ENCODE measurements at regions not wholly inside any gene's neighbourhood (a gene's known extent, or its start where the extent isn't known, plus 50 kb on each side); places are given as distances from the start of the nearest gene placed in this dataset.
"Not testable (repeated sequence)": the region's sequence is repeated elsewhere in the genome, so short reads cannot be mapped to it uniquely, and the experiment has no call there.

DNA sequence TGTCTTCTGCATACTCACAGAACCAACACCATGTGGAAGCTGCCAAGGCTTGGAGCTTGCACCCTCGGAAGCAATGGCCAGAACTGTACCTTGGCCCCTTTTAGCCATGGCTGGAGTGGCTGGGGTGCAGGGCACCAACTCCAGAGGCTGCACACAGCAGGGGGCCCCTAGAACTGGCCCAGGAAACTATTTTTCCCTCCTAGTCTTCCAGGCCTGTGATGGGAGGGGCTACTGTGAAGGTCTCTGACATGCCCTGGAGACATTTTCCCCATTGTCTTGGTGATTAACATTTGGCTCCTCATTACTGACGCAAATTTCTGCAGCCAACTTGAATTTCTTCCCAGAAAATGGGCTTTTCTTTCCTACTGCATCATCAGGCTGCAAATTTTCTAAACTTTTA is 248.6 kb upstream of the RHOBTB1 start:
- ATAC-seq; DNase-seq (ENCODE audit: low spot score): not testable (repeated sequence)

DNA sequence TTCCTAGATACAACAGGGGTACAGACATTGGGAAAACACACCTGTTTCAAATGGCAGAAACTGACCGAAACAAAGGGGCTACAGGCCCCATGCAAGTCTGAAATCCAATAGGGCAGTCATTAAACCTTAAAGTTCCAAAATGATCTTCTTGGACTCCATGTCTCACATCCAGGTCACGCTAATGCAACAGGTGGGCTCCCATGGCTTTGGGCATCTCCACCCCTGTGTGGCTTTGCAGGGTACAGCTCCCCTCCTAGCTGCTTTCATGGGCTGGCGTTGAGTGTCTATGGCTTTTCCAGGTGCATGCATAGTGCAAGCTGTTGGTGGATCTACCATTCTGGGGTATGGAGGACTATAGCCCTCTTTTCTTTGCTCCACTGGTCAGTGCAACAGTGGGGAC is 248.1 kb upstream of the RHOBTB1 start:
- no peak for ATAC-seq
- DNase-seq (ENCODE audit: low spot score), result no peak

DNA sequence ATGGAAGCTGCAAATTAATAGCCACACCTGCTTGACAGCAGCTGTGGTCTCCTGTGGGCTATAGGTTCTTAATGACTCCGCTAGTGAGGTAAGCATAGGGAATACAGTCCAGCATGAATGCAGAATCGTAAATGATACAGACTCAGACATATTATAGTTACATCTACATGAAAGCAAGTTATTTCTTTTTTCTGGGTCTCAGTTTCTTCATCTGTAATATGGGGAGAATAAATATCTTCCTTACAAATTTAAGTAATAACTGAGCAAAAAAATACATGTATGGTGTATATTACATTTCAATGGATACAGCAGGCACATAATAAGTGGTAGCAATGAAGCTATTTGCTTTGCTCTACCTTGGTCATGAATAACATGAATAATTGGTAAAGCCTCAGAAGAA is 245.9 kb upstream of the RHOBTB1 start:
- DNase-seq (ENCODE audit: low spot score) (no peak), ATAC-seq (no peak)

DNA sequence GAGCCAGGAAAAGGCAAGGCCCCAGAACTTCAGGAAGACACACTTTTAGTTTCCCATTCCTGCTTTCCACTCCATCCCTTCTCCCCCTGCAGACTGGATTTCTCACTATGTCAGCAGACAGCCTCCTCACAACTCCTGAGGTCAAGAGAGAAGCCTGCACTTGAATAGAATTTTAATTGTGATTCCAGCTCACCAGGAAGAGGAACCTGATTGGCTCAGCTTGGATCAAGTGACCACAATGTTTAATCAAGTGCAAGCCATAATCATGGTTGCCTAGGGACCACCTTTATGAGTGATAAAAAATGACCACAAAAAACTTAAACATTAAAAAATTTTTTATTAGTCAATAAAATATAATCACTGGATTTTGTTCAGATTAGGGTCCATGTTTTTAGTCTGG is 244.7 kb upstream of the RHOBTB1 start:
- ATAC-seq (no peak), DNase-seq (ENCODE audit: low spot score) (no peak)

DNA sequence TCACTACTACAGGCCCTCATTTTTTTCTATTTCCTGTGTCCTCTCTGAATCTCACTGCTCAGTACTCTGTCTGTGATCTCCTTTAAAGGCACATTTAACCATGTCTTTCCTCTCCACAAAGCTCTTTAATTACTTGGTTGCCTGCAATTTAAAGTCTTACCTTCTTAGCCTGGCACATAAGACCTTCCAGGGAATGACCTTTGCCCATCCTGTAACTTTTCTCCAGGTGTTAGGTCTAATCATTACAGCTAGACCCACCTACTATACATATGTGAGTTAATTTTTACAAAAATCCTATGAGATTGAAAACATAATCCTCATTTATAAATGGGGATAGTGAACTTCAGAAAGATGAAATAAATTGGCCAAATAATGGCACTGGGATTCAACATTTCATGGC is 244.1 kb upstream of the RHOBTB1 start:
- DNase-seq (ENCODE audit: low spot score) (no peak), ATAC-seq (no peak)

DNA sequence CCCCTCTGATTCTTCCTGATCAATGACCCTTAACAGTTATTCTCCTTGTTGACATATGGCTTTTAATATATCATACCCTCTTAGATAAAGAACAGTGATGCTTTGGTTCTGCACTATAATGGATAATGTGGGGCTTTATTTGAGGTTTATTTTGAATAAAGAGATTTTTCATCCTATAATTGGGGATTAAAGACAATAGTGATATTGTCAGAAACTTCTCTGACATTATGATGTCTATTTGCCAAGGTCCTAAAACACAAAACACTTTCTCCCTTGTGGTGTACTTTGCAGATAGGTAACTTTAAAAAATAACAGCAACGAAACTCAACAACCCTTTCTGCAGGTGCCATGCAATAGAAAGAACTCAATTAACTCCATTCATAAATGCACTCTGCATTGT is 243.6 kb upstream of the RHOBTB1 start:
- no peak for ATAC-seq
- no peak for DNase-seq (ENCODE audit: low spot score)

DNA sequence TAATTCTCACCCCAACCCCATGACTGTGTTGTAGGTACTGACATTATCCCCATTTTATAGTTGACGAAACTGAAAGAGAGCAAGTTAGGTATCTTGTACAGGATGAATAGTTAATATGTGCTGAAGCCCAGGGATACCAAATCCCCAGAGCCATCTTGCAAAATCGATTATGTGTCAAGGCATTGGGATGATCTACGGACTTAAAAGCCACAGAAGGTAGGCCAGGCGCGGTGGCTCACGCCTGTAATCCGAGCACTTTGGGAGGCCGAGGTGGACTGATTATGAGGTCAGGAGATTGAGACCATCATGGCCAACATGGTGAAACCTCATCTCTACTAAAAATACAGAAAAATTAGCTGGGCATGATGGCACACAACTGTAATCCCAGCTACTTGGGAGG is 242.4 kb upstream of the RHOBTB1 start:
- DNase-seq (ENCODE audit: low spot score) (no peak), ATAC-seq (no peak)

DNA sequence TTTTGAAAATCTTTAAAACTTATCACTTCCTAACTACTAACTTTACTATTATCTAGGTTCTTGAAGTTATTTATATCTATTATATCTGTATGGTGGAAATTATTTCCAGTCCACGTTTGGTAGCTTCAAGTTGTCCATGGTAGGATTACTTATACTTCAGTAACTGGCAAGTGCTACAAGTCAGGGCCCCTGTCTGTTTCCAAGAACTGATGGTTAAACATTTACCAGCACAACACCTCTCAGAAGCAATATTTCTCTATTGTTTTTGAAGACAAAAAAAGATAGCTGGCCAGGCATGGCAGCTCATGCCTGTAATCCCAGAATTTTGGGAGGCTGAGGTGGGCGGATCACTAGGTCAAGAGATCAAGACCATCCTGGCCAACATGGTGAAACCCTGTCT is 240.4 kb upstream of the RHOBTB1 start:
- no peak for ATAC-seq
- no peak for DNase-seq (ENCODE audit: low spot score)

DNA sequence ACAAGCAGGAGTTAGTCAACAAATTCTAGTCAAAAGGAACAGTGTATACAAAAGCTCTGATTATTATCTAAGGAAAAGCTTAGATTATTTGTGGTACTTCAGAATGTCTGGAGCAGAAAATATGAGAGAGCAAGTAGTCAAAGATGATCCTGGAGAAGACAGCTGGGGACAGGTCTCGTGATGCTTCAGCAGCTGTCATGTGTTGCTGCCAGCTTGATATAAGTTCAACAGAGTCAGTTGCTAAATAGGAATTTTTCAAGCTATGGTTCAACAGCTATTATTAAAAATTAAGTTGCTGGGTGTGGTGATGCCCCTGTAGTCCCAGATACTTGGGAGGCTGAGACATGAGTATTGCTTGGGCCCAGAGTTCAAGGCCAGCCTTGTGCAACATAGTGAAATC is 240.0 kb upstream of the RHOBTB1 start:
- DNase-seq (ENCODE audit: low spot score) (no peak), ATAC-seq (no peak)

DNA sequence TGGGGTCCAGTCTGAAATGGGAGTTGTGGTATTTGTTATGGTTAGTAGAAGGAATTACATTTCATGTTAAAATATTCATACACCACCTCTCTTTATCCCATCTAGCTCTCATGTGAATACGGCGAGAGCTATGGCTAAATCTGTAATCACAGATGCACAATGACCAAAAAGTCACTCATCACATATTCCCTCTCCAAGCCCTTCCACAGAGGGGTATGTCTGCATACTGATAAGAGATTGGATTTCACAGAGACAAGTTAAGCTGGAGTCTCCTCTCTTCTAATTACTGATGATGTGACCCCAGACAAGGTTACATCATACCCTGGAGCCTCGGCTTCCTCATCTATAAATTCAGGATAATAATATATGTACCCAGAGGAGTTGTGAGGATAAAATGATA is 237.8 kb upstream of the RHOBTB1 start:
- DNase-seq (ENCODE audit: low spot score) (no peak), ATAC-seq (no peak)

DNA sequence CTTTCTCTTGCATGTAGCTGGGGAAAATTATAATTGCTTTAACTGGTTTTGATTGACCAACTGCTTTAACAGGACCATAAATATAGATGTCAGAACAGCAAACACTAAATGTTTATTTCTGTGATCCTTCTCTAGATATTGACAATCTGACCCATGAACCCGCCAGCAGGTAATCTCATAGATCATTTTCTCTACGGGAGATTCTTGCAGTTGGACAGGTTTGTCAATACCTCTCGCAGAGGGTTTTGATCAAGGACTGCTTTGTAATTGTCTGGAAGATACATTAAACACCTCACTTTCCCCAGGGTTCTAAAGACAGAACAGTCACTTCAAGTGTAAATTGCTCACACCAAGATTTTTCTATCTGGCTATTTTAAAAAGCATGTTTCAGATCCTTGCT is 235.8 kb upstream of the RHOBTB1 start:
- ATAC-seq (no peak), DNase-seq (ENCODE audit: low spot score) (no peak)

DNA sequence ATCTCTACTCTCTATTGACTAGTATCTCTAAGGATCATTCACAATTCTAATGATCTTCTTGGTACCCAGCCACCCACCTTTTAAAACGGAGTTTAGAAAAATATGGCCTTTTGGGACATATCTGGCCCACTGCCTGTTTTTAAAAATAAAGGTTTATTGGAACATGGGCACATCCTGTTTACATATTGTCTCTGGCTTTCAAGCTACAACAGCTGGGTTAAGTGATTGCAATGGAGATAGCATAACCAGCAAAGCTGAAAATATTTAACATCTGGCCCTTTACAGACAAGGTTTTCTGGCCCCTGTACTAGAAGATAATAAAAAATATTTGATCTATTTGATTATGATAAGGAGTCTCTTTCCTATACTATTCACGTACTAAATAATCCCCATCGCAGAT is 232.4 kb upstream of the RHOBTB1 start:
- ATAC-seq (no peak), DNase-seq (ENCODE audit: low spot score) (no peak)

DNA sequence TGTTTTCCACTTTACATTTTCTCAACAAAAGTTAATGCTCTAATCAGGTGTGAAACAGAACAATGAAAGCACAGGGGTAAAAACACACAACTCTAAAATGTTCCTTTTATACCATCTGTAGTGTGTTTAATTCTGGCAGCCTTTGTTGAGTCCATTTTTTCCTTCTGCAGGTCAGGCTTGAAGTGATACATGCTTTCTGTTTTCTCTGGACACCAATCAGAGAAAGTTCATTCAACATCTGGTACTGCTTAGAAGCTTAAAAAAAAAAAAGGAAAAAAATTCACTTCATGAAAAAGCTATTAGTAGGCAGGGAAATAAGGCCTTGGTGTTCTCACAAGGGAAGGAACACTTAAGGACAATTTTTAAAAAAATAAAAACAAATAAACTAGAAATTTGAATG is 231.3 kb upstream of the RHOBTB1 start:
- no peak for ATAC-seq

DNA sequence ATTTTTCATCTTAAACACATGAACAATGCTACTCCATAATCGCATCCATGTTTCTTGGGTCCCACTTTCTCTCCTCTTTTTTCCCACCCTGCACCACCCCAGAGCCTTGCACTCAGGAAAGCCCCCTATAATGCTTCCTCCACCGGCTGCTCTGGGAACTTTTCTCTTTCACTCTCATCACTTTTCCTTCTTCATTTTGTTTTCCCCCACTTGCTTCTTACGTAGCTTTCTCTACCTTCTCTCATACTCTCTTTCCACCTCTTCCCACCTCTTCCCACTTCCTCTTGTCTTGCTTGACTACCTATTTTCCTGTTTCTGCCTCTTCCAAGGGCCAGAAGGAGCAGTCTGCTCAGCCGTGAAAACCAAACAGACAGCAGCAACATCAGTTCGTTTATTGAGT is 229.5 kb upstream of the RHOBTB1 start:
- ATAC-seq, result no peak
- DNase-seq (ENCODE audit: low spot score), result no peak

More for the DNA sequence above, 231.3 kb upstream of the RHOBTB1 start:
- DNase-seq (ENCODE audit: low spot score), result no peak

DNA sequence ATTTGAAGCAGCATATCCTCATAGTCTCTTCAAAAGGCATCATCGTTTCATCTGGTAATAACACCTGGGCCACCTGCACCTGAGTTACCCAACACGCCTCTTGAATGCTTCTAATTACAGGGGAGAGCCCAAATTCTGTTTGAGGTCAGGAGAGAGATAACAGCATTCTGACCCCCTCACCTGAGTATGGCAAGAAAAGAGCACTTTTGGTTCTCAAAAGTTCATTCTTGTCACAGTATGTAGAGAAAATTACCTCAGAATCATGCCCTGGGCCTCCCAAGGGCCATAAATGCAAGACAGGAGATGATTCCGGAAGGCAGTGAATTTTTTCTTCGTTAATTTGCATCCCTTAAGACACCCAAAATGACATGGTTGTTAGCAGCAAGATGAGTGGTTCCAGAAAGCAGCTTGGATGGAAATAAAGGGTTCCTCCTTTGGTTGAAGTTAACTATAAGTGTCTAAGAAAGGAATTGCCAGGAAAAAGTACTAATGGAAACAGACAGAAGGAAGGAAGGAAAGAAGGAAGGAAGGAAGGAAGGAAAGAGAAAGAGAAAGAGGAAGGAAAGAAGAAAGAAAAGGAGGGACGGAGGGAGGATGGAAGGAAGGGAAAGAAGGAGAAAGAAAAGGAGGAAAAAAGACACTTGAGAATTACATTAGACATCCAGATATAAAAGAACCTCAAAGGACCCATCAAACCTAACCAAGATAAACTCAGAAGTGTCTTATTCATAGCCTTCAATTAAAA is 228.4 kb upstream of the RHOBTB1 start:
- DNase-seq (ENCODE audit: low spot score), result no peak
- no peak for ATAC-seq

DNA sequence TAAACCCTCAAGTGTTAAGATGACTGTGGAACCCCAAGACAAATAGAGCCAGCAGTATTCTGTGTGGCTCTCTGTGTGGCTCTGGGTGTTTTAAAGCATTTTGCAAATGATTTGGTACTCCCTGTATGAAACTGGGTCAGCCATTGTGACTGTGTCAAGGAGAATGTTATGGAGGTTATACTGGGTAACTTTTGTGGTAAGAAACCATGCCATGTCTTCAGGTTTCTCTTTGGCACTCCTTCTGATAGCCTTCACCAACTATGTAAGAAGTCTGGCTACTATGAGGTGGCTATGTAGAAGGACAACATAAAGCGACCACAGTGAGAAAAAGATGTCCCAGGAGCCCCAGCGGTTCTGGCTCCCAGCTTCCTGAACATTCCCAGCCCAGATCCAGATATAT is 226.6 kb upstream of the RHOBTB1 start:
- DNase-seq (ENCODE audit: low spot score), result no peak
- no peak for ATAC-seq

DNA sequence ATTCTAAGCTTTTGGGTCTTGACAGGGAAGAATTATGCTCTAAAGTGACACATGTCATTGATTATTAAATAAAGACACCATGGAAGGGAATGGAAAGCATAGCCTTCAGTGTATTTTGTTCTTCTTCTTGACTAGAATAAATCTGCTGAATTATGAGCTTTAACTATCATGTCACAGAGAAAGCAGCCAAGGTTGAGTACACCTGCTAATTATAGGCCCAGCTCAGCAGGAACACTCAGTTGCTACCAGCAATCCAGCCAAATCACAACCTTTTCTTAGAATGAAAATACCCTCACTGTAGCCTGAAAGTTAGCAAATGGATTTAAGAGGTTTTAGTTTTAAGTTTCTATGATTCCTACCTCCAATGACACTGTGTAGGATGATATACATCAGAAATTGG is 225.3 kb upstream of the RHOBTB1 start:
- ATAC-seq, result no peak
- DNase-seq (ENCODE audit: low spot score), result no peak

DNA sequence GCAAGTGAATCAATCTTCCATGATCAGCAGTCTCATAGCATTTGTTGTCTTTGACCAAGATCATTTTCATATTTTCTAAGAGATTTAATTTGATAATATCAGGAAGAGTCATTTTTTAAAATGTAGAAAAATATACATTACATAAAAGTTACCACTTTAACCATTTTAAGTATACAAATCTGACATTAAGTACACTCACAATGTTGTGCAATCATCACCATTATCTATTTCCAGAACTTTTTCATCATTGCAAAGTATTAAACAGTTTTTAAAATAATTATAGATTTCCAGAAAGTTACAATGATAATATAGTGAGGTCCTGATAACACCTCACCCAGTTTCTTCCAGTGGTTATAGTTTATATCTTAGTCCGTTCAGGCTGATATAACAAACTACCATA is 222.5 kb upstream of the RHOBTB1 start:
- DNase-seq (ENCODE audit: low spot score) (no peak), ATAC-seq (no peak)

DNA sequence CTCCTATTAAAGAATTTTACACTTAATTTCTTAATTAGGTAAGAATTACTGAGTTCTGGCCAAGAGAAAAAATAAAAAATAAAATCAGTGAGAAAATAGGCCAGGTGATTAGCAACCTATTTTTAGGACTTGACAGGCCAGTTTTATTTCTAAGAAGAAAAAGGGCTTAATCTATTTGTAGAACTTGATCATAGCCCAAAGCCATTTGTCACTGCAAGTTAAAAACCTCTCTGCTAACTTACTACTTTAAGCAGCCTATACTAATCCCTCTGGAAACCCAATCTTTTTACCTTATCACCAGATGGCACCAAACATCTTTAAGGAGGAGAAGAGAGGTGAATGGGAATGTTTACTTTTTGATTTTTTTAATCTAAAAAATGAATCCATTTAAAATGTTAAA is 222.1 kb upstream of the RHOBTB1 start:
- no peak for ATAC-seq

DNA sequence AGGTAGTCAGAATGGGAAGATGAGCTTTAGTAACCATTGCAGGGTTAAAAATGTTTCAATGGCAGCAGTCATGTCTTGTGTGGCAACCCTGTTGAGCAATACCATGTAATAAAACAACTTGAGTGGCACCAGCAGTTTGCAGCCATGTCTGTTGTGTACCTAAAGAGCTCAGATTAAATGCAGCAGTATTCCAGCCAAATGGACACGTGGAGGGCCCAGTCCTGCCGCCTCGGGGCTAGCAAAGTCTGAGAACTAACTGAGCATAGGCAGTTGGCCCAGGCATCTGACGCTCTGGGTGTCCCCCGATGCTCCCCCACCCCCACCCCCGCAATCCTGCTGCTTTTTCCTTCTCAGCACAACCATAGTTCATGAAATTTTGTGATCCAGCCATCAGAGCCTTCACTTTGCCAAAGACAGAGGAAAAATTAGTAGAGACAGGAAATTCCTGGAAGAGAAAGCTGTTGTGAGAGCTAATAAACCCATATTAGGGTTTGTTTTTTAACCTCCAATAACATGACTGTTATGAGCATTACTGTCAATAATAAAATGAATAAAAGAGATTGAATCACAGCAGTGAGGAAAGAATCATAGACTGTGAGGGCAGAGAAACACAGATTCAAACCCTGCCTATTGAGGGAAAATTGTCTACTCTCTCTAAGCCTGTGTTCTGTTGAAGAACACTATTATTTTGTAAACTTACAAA is 220.6 kb upstream of the RHOBTB1 start:
- ATAC-seq, result peak; percentile 34
- DNase-seq (ENCODE audit: low spot score), result no peak

More for the DNA sequence above, 222.1 kb upstream of the RHOBTB1 start:
- no peak for DNase-seq (ENCODE audit: low spot score)

DNA sequence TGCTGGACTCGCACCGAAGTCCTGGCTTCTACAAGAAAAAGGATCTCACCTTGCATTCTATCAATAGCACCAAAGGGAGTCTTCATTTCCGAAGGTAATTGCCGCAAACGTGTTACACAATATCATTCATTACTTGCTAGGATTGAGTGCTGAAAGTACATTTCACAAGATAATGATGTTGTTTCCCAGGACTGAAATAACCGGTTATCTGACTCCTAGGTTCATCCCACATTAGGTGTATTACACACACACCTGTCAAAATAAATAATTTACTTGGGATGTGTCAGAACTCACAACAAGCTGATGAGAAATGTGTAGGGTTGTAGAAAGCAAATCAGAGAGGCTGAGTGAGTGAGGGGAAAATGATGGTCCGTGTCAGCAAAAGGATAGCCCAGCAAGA is 219.4 kb upstream of the RHOBTB1 start:
- DNase-seq (ENCODE audit: low spot score) (no peak), ATAC-seq (no peak)

DNA sequence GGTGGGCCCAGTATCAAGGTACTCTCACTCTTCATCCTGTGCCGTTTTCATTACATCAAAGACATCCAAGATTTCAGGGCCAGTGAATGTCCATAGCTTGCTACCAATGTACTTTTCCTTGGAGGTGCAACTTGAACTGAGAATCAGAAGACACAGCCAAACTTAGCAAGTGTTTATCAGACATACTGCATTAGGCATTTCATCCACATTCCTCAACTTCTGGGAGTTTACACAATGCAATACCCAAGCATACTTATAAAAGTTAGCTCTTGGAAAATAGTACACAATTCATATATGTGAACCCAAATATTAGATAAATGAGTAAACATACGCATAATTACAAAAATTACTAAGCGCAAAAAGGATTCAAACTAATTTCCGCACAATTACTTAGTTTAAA is 216.3 kb upstream of the RHOBTB1 start:
- DNase-seq (ENCODE audit: low spot score) (no peak), ATAC-seq (no peak)

DNA sequence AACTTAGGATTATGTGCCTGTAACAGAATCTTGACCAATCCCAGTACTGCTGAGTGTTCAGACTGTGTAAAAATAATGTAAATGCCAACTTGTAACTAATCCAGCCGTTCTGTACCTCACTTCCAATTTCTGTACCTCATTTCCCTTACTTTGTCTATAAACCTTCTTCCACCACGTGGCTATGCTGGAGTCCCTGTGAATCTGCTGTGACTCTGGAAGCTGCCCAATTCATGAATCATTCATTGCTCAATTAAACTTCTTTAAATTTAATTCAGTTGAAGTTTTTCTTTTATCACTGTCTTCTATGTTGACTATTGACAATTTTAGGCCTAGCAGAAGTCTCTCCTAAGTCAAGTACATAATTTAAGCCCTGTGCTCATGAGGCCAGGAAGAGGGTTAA is 215.3 kb upstream of the RHOBTB1 start:
- DNase-seq (ENCODE audit: low spot score) (no peak), ATAC-seq (no peak)
